B cell (primary cell): ENCODE measurements at regions not wholly inside any gene's neighbourhood (a gene's known extent, or its start where the extent isn't known, plus 50 kb on each side); places are given as distances from the start of the nearest gene placed in this dataset.

Source experiments
- ATAC-seq: fragments of 200-7000 bp; cut with Tn5 transposase; one replicate; pipeline ENCODE4 v1.10.0; 2021; ENCODE audit warnings: low read depth, mild to moderate bottlenecking, moderate number of reproducible peaks, moderate library complexity
- CTCF ChIA-PET: fragments of 350-600 bp; sonication (Branson Sonifier 250); formaldehyde crosslinking; loops from one replicate; lab custom pipeline; 2021; ENCODE audit warnings: antibody characterized with exemption, inconsistent platforms; lab: Charles Lee
- POLR2A ChIA-PET: fragments of 350-600 bp; sonication (Branson Sonifier 250); formaldehyde crosslinking; loops from one replicate; lab custom pipeline; 2021; ENCODE audit warnings: antibody characterized with exemption; lab: Charles Lee
- DNase-seq: peaks from one replicate; pipeline ENCODE4 v3.0.0; 2013
- H2AFZ ChIP-seq: 2 replicates; pipeline ENCODE4 v1.6.1; 2012; ENCODE audit warnings: mild to moderate bottlenecking, low read depth, low read length; ENCODE audit not compliant: insufficient read depth, poor library complexity, severe bottlenecking
- H3K27ac ChIP-seq, 2 donors: 1 replicate in 1 of 2; 2 replicates in 1 of 2; pipeline ENCODE4 v1.5.1; 2012 to 2013; ENCODE audit warnings: low read length in 2 of 2, mild to moderate bottlenecking in 2 of 2, moderate library complexity in 1 of 2
- H3K27me3 ChIP-seq, 4 experiments: fragments of 200-600 bp in 1 of 4; sonication (generic) in 1 of 4; replicated peaks in 1 of 4; 1 replicate in 2 of 4; 2 replicates in 2 of 4; pipeline versions ENCODE4 v1.6.1 to v1.7.0; 2013 to 2016; ENCODE audit warnings: low read length in 3 of 4, mild to moderate bottlenecking in 2 of 4, mixed read lengths in 1 of 4, moderate library complexity in 1 of 4; ENCODE audit not compliant: insufficient read depth in 4 of 4, control insufficient read depth in 3 of 4; ENCODE audit errors: control extremely low read depth in 1 of 4
- H3K36me3 ChIP-seq, 2 experiments: replicated peaks in 1 of 2; 1 replicate in 1 of 2; 2 replicates in 1 of 2; pipeline versions ENCODE4 v1.6.1 to v1.7.1; 2013; ENCODE audit warnings: low read length in 1 of 2; ENCODE audit not compliant: insufficient read depth in 2 of 2, control insufficient read depth in 1 of 2; ENCODE audit errors: control extremely low read depth in 1 of 2, extremely low read depth in 1 of 2
- H3K4me1 ChIP-seq, 2 donors: fragments of 200-600 bp in 1 of 2; sonication (generic) in 1 of 2; 1 replicate in 1 of 2; 2 replicates in 1 of 2; pipeline versions ENCODE4 v1.5.1 to v1.6.1; 2013 to 2017; ENCODE audit warnings: low read length in 2 of 2; ENCODE audit not compliant: control insufficient read depth in 2 of 2, insufficient read depth in 2 of 2
- H3K4me2 ChIP-seq: replicated peaks from 2 replicates; pipeline ENCODE3; 2012; ENCODE audit warnings: mild to moderate bottlenecking, low read depth, low read length; ENCODE audit not compliant: poor library complexity, severe bottlenecking
- H3K4me3 ChIP-seq, 5 experiments: fragments of 200-600 bp in 1 of 5; sonication (generic) in 1 of 5; 1 replicate in 3 of 5; 2 replicates in 2 of 5; pipeline versions ENCODE4 v1.5.1 to v1.7.0; 2011 to 2016; ENCODE audit warnings: low read length in 4 of 5, mild to moderate bottlenecking in 4 of 5, low read depth in 2 of 5, control low read depth in 1 of 5, moderate library complexity in 1 of 5; ENCODE audit not compliant: insufficient read depth in 1 of 5; ENCODE audit errors: control extremely low read depth in 1 of 5, extremely low read depth in 1 of 5
- H3K79me2 ChIP-seq: fragments of 200-600 bp; sonication (generic); one replicate; pipeline ENCODE4 v1.6.0; 2016; ENCODE audit warnings: low read length; ENCODE audit not compliant: control insufficient read depth, insufficient read depth
- H3K9ac ChIP-seq: fragments of 200-600 bp; sonication (generic); 2 replicates; pipeline ENCODE4 v1.6.1; 2017; ENCODE audit warnings: mild to moderate bottlenecking, low read length, moderate library complexity
- H3K9me3 ChIP-seq, 3 donors: one replicate each; pipeline versions ENCODE4 v1.6.1 to v1.7.1; 2013; ENCODE audit warnings: low read length in 2 of 3; ENCODE audit not compliant: control insufficient read depth in 2 of 3, insufficient read depth in 1 of 3; ENCODE audit errors: control extremely low read depth in 1 of 3
- H4K20me1 ChIP-seq: 2 replicates; pipeline ENCODE4 v1.6.0; 2012; ENCODE audit warnings: mild to moderate bottlenecking, low read length; ENCODE audit not compliant: insufficient read depth, control insufficient read depth, poor library complexity, severe bottlenecking
- H3K27ac Mint-ChIP-seq: one replicate; pipeline ENCODE4 v1.8.0; 2021; ENCODE audit warnings: mixed read lengths
- H3K27me3 Mint-ChIP-seq: one replicate; pipeline ENCODE4 v1.8.0; 2021; ENCODE audit warnings: mixed read lengths
- H3K4me1 Mint-ChIP-seq: one replicate; pipeline ENCODE4 v1.8.0; 2021; ENCODE audit warnings: mixed read lengths
- H3K4me3 Mint-ChIP-seq: one replicate; pipeline ENCODE4 v1.8.0; 2021; ENCODE audit warnings: mixed read lengths
- H3K9me3 Mint-ChIP-seq: one replicate; pipeline ENCODE4 v1.8.0; 2022; ENCODE audit warnings: mixed read lengths; ENCODE audit not compliant: insufficient read depth
- EZH2 ChIP-seq: IDR thresholded peaks from 2 replicates; pipeline ENCODE4 v1.6.1; 2012; ENCODE audit warnings: borderline replicate concordance, low read depth, mild to moderate bottlenecking, moderate library complexity, low read length; ENCODE audit not compliant: insufficient read depth, poor library complexity, severe bottlenecking
- WGBS: methylation state at CpG from one replicate; pipeline ENCODE4 v1.1.5; 2013; ENCODE audit warnings: missing lambda C conversion rate; ENCODE audit not compliant: insufficient coverage; 5-methylcytosine and 5-hydroxymethylcytosine counted together
- intact Hi-C: fragments of 100-400 bp; cut with micrococcal nuclease; formaldehyde crosslinking; loops from one replicate; pipeline ENCODE4 v1.10.0; 2022
- TF ChIP-seq, protein P1 (sequence below): fragments of 200-600 bp; IDR thresholded peaks from one replicate; pipeline ENCODE4 v1.8.0; 2022; ENCODE audit warnings: antibody characterized with exemption, mild to moderate bottlenecking

DNA sequence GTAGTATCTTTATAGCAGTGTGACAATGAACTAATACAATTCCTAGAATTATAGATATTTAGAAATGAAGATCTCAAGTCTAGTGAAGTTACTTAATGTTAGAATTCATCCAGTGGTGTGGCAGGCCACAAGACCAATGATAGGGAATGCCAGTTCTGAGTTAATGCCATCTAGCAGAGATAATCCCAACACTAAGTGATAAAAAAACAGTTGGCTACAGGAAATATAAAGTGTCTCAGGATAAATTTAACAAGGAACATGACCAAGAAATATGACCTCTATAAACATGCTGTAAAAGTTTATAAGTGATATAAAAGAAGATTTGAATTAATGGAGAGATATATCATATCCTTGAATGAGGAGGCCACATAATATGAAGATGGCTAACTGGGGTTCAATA is 1790.5 kb upstream of the ADGRL3 start:
- ChIA-PET CTCF (no interaction called here), POLR2A (no interaction called here)
- intact Hi-C loops, result no loop called here
- no peaks in the 10 kb centered on the region for H3K27me3 ChIP-seq
- no peaks in the 10 kb centered on the region for H3K79me2 ChIP-seq
- H3K4me3 Mint-ChIP-seq, result no peak overlapping the region
- H3K4me1 Mint-ChIP-seq, result no peaks in the 10 kb centered on the region
- H2AFZ ChIP-seq, result no peak overlapping the region
- DNase-seq, result no peak
- peaks cover 0 to 4% (median 0%) of the 10 kb centered on the region in 3 donors for H3K9me3 ChIP-seq
- no peak overlapping the region for H3K4me2 ChIP-seq
- no peaks in the 10 kb centered on the region for H4K20me1 ChIP-seq
- H3K27ac Mint-ChIP-seq, result no peak overlapping the region
- H3K9ac ChIP-seq, result no peak overlapping the region
- H3K27me3 Mint-ChIP-seq, result no peaks in the 10 kb centered on the region
- no peaks in the 10 kb centered on the region for H3K36me3 ChIP-seq
- no peak overlapping the region for H3K27ac ChIP-seq
- no peaks in the 10 kb centered on the region for H3K9me3 Mint-ChIP-seq
- H3K4me3 ChIP-seq, result no peak overlapping the region
- no peak for ATAC-seq
- TF ChIP-seq, protein P1, sequence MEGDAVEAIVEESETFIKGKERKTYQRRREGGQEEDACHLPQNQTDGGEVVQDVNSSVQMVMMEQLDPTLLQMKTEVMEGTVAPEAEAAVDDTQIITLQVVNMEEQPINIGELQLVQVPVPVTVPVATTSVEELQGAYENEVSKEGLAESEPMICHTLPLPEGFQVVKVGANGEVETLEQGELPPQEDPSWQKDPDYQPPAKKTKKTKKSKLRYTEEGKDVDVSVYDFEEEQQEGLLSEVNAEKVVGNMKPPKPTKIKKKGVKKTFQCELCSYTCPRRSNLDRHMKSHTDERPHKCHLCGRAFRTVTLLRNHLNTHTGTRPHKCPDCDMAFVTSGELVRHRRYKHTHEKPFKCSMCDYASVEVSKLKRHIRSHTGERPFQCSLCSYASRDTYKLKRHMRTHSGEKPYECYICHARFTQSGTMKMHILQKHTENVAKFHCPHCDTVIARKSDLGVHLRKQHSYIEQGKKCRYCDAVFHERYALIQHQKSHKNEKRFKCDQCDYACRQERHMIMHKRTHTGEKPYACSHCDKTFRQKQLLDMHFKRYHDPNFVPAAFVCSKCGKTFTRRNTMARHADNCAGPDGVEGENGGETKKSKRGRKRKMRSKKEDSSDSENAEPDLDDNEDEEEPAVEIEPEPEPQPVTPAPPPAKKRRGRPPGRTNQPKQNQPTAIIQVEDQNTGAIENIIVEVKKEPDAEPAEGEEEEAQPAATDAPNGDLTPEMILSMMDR, result no peak
- no peak for TF ChIP-seq EZH2
- H3K4me1 ChIP-seq, result no peaks in the 10 kb centered on the region

DNA sequence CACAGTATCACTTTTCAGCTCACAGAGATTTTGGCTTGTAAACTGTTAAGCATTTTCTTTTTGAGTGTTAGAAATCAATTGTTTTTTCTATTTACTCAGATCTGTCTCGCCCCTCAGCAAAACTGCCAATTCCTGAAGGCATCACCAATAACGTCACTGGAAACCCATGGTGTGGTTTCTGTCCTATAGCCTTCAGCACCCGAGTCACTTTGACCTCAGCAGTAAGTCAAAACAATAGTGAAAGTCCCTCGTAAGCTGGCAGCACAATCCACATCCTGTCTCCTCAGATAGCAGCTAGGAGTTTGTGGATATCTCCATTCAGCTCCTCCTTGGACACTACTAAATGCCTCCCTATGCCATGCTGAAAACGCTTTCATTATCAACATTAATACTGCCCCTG is 1787.4 kb upstream of the ADGRL3 start:
- Histone ChIP-seq H2AFZ (no peak overlapping the region), H4K20me1 (no peaks in the 10 kb centered on the region)
- intact Hi-C loops, result no loop called here

More for the DNA sequence above, 1787.4 kb upstream of the ADGRL3 start:
- POLR2A ChIA-PET, result no interaction called here
- H3K27me3 Mint-ChIP-seq, result no peaks in the 10 kb centered on the region
- no peak overlapping the region for H3K27ac ChIP-seq
- WGBS, result 82% methylated on average over 4 of the region's 5 CpGs
- no peak overlapping the region for H3K4me3 ChIP-seq
- DNase-seq (no peak), ATAC-seq (no peak)
- TF ChIP-seq EZH2, result no peak
- TF ChIP-seq, protein P1, result no peak
- no peaks in the 10 kb centered on the region for H3K36me3 ChIP-seq
- no peaks in the 10 kb centered on the region for H3K79me2 ChIP-seq
- H3K9ac ChIP-seq, result no peak overlapping the region
- H3K4me2 ChIP-seq, result no peak overlapping the region
- H3K4me1 Mint-ChIP-seq, result no peaks in the 10 kb centered on the region
- H3K4me3 Mint-ChIP-seq, result no peak overlapping the region
- CTCF ChIA-PET, result no interaction called here
- H3K4me1 ChIP-seq, result no peaks in the 10 kb centered on the region
- H3K9me3 ChIP-seq, result no peaks in the 10 kb centered on the region
- H3K9me3 Mint-ChIP-seq, result no peaks in the 10 kb centered on the region
- no peaks in the 10 kb centered on the region for H3K27me3 ChIP-seq
- no peak overlapping the region for H3K27ac Mint-ChIP-seq
